HG03439 (cell line): ENCODE measurements at regions not wholly inside any gene's neighbourhood (a gene's known extent, or its start where the extent isn't known, plus 50 kb on each side); places are given as distances from the start of the nearest gene placed in this dataset.

Source experiments
- ATAC-seq: cut with Tn5 transposase; IDR thresholded peaks from one replicate; pipeline ENCODE4 v1.9.1; 2021; ENCODE audit warnings: mild to moderate bottlenecking, moderate library complexity; ENCODE audit not compliant: unreplicated experiment

GRCh38 chr3:30350011-30350410 is 256.4 kb upstream of the TGFBR2 start:
- no peak for ATAC-seq

GRCh38 chr3:30350901-30351300 is 255.5 kb upstream of the TGFBR2 start:
- no peak for ATAC-seq

DNA sequence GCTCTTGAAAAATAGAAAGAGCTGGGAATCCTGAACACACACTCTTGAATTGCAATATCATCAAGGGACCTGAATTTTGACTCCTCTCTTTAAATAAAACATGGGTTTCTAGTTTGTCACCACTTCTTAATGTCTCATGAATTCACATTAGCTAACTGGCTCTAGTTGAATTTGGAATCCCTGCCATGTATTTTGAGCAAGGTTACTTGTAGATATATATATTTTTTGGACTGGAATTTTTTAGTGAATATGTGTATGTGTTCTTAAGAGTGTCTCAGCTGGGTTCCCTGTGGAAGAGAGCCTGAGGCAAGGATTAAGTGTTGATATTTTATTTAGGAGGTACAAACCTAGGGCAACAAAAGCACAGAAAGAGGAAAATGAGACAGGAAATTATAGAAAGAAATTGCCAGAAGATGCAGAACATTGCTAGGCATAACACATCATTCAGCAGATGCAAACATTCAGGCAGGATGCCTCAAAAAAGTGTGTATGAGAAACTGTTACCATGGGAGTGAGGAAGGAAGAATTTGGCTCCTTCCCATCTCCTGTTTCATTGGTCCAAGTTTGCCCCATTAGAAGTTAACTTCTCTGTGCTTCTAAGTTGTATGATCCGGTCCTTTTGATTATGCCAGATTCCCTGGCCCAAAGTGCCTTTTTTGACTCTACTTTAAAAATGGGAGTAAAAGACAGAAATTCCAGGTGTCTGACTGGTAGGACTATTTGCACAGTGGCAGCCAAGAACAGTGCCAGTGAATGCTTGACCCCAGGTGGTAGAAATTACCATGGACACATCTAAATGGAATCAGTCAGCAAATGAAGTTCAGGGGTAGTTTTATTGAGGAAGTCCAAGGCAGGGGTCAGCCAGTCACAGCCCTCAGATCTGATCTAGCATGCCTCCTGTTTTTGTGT is 253.7 kb upstream of the TGFBR2 start:
- ATAC-seq: no peak

DNA sequence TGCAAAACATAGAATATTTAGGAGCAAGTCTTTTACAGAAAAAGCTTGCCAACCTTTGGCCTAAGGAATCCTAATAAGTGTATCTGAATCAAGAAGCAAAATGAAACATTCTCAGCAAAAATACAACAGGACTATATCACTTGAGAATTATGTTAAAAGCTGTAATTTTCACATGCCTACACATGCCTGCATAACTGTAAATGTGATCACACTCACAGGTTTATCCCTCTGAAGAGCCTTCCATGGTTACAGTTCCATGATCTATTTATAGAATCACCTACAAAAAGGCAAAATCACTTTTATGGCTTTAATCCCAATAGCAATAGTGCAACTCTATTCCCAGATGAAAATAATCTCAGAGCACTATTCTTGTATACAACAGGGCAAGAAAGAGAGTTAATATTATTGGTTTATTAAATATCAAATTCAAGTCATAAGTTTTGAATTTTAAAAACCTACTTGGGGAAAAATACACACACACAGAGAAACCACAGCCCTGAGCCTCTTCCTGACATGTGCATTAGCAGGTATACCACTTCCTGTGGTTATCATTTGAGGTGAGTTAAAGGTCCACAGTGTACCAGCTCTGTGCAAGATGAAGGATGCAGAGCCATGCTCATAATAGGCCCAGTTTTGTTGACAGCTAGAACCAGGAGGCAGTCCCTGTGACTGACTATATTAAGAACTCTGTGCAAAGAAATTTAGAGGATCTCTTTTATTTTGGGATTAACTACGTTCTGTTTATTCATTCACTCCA is 252.5 kb upstream of the TGFBR2 start:
- ATAC-seq: peak; percentile 78

GRCh38 chr3:30354513-30354912 is 251.9 kb upstream of the TGFBR2 start:
- no peak for ATAC-seq

DNA sequence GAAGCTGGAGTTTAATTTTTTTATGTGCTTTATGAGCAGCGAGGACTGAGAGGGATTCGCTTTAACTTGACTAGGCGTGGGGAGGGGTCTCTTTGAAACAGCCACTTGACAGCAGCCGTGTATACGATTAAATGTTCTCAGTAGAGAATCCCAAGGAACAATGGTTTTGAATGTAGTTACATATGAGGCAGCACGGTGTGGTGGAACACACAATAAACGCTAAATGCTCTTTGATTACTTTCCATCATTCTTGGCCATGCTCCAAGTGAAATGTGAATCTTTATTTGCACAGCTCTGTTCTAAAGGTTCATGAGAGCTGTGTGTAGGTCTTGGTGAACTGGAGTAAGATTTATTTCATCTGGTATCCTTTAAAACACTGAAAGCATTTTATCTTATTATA is 251.4 kb upstream of the TGFBR2 start:
- no peak for ATAC-seq

DNA sequence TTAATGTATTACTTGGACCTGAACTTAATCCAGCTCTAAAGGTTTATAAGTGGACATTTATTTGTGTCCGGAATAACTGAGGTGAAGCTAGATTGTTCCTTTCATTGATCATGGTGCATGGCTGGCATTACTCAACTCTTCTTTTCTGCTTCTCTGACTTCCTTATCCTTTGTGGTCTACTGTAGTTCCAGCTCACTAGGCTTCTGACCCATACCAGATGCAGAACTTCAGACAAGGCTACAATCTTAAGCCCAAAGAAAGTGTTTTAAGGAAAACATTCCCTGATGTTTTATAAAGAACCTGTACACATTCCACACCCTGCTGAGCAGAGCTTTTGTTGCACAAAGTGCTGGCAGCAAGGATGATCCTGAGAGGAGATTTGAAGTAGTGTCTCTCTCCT is 250.8 kb upstream of the TGFBR2 start:
- no peak for ATAC-seq

- no peak for ATAC-seq
Measured at GRCh38 chr3:30356866-30357753, 249.3 kb upstream of the TGFBR2 start.

- no peak for ATAC-seq
Measured at GRCh38 chr3:30357897-30358296, 248.5 kb upstream of the TGFBR2 start.

DNA sequence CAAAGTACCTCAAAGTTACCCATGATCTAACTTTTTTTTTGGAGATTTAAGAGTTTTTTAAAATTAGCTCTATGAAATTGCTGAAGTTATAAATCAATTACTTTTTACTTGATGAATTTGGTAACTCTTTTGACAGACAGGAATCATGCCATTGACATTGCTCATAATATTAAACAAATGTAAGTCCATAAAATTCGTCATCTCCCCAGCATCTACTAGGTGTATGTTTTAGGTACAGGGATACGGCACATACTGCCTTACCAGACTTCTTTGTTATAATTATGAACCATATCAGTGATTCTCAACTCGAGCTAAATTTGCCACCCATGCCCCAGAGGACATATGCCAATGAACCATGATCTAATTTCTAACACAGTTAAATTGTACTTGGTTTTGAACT is 247.5 kb upstream of the TGFBR2 start:
- ATAC-seq: no peak

DNA sequence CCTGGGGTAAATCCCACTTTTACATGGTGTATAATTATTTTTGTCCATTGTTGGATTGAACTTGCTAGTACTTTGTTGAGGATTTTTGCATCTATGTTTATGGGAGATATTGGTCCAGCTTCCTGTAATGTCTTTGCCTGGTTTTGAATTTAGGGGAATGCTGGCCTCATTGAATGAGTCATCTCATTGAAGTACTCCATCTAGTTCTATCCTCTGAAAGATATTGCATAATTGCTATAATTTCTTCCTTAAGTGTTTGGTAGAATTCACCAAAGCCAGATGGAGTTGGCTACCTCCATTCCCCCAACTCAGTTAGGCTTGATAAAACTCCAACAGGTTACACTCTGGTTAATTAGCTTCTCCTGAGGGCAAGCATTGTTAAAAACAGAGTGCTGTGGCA is 237.4 kb upstream of the TGFBR2 start:
- ATAC-seq: no peak

DNA sequence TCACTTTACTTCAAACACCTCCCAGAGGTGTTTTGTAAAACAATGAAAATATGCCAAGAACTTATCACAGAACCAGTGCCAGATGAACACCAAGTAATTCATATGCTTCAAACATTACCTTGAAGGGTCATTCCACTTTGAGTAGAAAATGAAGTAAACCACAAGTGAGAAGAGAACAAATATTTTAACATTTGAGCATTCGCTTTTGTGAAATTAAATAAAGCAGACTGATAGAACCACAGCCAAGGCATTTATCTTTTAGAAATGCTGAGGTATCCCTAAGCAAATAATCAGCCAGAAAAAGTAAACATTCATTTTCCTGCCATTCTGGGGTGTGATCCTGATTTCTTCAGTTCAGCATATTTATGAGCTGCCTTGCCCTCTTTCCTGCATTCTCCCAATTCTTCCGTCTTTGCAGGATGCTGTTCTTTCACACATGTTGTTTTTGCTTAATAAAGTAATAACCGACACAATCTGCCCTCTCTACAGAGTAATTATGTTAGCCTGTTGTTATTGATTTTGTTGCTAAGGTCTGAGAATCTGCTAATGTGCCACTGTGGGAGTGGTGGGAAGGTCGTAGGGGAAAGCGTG is 235.6 kb upstream of the TGFBR2 start:
- no peak for ATAC-seq

DNA sequence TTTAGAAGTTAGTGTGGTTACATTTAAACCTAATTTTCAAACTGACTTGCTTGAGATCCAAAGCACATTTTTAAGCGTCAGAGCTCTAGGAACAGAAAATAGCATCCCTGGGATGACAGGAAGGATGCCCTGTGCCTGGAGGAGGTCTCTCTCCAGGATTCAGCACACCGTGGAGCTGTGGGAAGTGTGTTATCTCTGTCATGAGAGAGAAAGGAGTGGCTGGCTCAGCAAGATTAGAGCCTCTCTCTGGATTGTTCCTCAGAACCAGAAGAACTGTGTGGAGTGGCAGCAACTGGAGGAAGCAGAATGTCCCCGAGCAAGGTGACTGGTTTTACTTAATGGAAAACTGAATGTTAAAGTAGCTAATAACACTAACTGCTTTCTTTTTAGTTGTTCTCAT is 233.6 kb upstream of the TGFBR2 start:
- no peak for ATAC-seq

DNA sequence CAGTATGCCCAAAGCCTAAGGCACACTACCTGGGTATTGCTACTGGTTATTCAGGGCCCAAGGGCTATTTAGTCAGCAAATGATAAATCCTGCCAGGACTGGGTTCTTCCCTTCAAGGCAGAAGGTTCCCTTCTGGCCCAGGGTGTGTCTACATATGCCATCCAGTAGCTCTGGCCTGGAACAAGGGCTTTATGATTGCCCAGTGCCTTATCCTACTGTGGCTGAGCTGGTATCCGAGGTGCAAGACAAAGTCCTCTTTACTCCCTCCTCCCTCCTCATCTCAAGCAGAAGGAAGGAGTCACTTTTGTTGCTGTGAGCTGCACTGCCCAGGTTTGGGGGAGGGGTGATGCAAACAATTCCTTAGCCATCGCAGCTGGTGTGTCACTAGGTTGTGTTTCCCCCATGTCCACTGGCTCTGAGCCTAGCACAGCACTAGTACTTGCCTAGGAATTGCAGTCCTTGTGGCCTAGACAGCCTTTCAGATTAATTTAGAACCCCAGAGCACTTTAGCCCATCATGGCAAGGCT is 221.8 kb upstream of the TGFBR2 start:
- no peak for ATAC-seq

GRCh38 chr3:30393079-30393478 is 213.3 kb upstream of the TGFBR2 start:
- no peak for ATAC-seq

GRCh38 chr3:30397030-30397429 is 209.4 kb upstream of the TGFBR2 start:
- ATAC-seq: no peak

DNA sequence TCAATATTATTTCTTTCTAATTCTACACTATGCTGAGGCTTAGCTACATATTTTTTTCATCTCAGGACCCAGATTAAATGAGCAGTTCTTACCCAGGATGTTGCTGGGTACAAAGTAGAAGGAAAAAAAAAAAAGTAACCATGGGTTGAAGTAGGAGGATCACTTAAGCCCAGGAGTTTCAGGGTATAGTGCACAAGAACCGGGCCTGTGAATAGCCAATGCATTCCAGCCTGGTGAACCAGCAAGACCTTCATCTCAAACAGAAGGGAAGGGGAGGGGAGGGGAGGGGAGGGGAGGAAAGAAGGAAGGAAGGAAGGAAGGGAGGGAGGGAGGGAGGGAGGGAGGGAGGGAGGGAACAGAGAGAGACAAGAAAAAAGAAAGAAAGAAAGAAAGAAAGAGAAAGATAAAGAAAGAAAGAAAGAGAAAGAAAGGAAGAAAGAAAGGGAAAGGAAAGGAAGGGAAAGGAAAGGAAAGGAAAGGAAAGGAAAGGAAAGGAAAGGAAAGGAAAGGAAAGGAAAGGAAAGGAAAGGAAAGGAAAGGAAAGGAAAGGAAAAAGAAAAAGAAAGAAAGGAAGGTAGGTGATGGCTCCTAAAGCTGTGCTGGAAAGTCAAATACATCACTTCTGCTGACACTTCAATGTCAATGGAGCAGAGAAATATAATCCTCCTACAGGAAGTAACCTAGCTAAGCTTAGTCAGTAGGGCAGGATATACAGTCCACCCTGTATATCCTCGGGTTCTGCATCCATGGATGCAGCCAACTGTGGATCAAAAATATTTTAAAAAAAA is 206.8 kb upstream of the TGFBR2 start:
- no peak for ATAC-seq

- ATAC-seq: no peak
Measured at GRCh38 chr3:30400926-30401325, 205.5 kb upstream of the TGFBR2 start.

DNA sequence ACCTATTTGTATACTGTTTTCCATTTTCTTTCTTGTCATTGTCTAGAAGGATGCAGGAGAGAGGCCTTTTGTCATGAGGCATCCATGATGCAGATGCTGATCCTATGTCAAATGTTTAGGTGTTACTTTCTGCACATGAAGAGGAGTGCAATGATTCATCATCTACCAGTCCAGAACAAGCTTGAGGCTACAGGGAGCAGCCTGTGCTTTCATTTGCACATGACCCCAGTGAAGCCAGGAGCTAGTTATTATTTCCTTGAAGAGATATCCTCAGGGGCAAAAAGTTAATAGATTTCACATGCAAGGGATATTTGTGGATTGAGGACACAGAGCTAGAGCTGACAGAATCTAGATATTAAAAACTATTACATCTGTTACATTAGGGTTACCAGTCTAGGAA is 204.4 kb upstream of the TGFBR2 start:
- no peak for ATAC-seq

- no peak for ATAC-seq
Measured at GRCh38 chr3:30407651-30408050, 198.8 kb upstream of the TGFBR2 start.
